GM12878 (cell line): ENCODE measurements at regions not wholly inside any gene's neighbourhood (a gene's known extent, or its start where the extent isn't known, plus 50 kb on each side); places are given as distances from the start of the nearest gene placed in this dataset.
A peak's percentile ranks its signal among the peaks of the same experiment; 100 is the strongest.

Experiments
- ATAC-seq: fragments of 200-7000 bp; cut with Tn5 transposase; 3 replicates; pipeline ENCODE4 v1.9.1; 2020; ENCODE audit warnings: mild to moderate bottlenecking, moderate library complexity
- BruUV-seq: library from RNA; stranded (reverse); fragments of 400-500 nt; replicated peaks from 2 replicates; lab custom pipeline; 2021; lab: Mats Ljungman, UMichigan
- CTCF ChIA-PET: fragments of 300-600 bp; sonication (Branson Sonifier 250); formaldehyde crosslinking; extraction: SDS; loops from one replicate; lab custom pipeline; 2021; ENCODE audit warnings: inconsistent platforms; lab: Yijun Ruan, JAX
- POLR2A ChIA-PET: fragments of 350-600 bp; formaldehyde crosslinking; extraction: SDS; loops from one replicate; lab custom pipeline; 2021; ENCODE audit warnings: inconsistent platforms; lab: Charles Lee
- RAD21 ChIA-PET: fragments of 300-600 bp; sonication (Branson Sonifier 250); formaldehyde crosslinking; loops from one replicate; lab custom pipeline; 2023; ENCODE audit warnings: antibody characterized with exemption; ENCODE audit not compliant: unreplicated experiment; lab: Charles Lee
- SMC1A ChIA-PET: fragments of 300-600 bp; sonication (Branson Sonifier 250); formaldehyde crosslinking; loops from one replicate; lab custom pipeline; 2023; ENCODE audit not compliant: unreplicated experiment, uncharacterized antibody; lab: Charles Lee
- DNase-seq: peaks from one replicate; pipeline ENCODE4 v3.0.0-alpha.2; 2011; ENCODE audit warnings: low read depth, low spot score
- FAIRE-seq: peaks from 3 replicates; lab custom pipeline; 2011; peaks lifted over from hg19 to GRCh38; lab: Jason Lieb, UNC
- H2AFZ ChIP-seq: 2 replicates; pipeline ENCODE4 v1.6.0; 2011; ENCODE audit warnings: low read depth, low read length, control low read depth; ENCODE audit not compliant: control insufficient read depth
- H3K27ac ChIP-seq: 2 replicates; pipeline ENCODE4 v1.5.1; 2011; ENCODE audit warnings: control low read depth; ENCODE audit not compliant: control insufficient read depth, insufficient read depth
- H3K27me3 ChIP-seq, 2 experiments: replicated peaks in 1 of 2; 2 replicates each; pipeline versions ENCODE4 v1.6.0 to v1.6.1; 2011; ENCODE audit warnings: low read length in 1 of 2; ENCODE audit not compliant: control insufficient read depth in 2 of 2, insufficient read depth in 2 of 2
- H3K36me3 ChIP-seq, 2 experiments: 2 replicates each; pipeline ENCODE4 v1.5.1; 2011; ENCODE audit warnings: low read length in 1 of 2; ENCODE audit not compliant: control insufficient read depth in 2 of 2, insufficient read depth in 2 of 2
- H3K4me1 ChIP-seq: 2 replicates; pipeline ENCODE4 v1.6.1; 2011; ENCODE audit warnings: mild to moderate bottlenecking, low read length, moderate library complexity, mixed read lengths; ENCODE audit not compliant: control insufficient read depth, insufficient read depth
- H3K4me2 ChIP-seq: 2 replicates; pipeline ENCODE4 v1.6.0; 2011; ENCODE audit warnings: control low read depth; ENCODE audit not compliant: control insufficient read depth, insufficient read depth
- H3K4me3 ChIP-seq: fragments of 200-600 bp; sonication (generic); 2 replicates; pipeline ENCODE4 v1.5.1; 2016
- H3K79me2 ChIP-seq: 2 replicates; pipeline ENCODE4 v1.6.0; 2011; ENCODE audit warnings: low read length; ENCODE audit not compliant: control insufficient read depth, insufficient read depth
- H3K9ac ChIP-seq: 2 replicates; pipeline ENCODE4 v1.8.0; 2011; ENCODE audit warnings: low read length, control low read depth, mixed read lengths; ENCODE audit not compliant: control insufficient read depth, insufficient read depth
- H3K9me3 ChIP-seq: replicated peaks from 3 replicates; pipeline ENCODE4 v1.5.1; 2011; ENCODE audit warnings: mild to moderate bottlenecking, low read length; ENCODE audit not compliant: control insufficient read depth, insufficient read depth
- H4K20me1 ChIP-seq: 2 replicates; pipeline ENCODE4 v1.6.0; 2011; ENCODE audit not compliant: control insufficient read depth, insufficient read depth
- BHLHE40 ChIP-seq, 2 experiments: fragments of 450-650 bp in 1 of 2; IDR thresholded peaks; 2 replicates each; pipeline ENCODE4 v1.6.1; 2011 to 2017; ENCODE audit warnings: low read depth in 2 of 2, borderline replicate concordance in 1 of 2, improper control_type of control experiment in 1 of 2, low read length in 1 of 2, mild to moderate bottlenecking in 1 of 2
- DPF2 ChIP-seq: fragments of 450-650 bp; IDR thresholded peaks from 2 replicates; pipeline ENCODE4 v1.6.1; 2017; ENCODE audit warnings: mild to moderate bottlenecking
- GATAD2B ChIP-seq: fragments of 450-650 bp; conservative IDR thresholded peaks from 2 replicates; pipeline ENCODE4 v1.6.1; 2017; ENCODE audit warnings: low read depth, mild to moderate bottlenecking, moderate library complexity
- IKZF2 ChIP-seq, 2 experiments: fragments of 450-650 bp; IDR thresholded peaks; 2 replicates each; pipeline ENCODE4 v1.6.1; 2017; ENCODE audit warnings: mild to moderate bottlenecking in 2 of 2, moderate library complexity in 2 of 2
- JUNB ChIP-seq: IDR thresholded peaks from 2 replicates; pipeline ENCODE4 v1.6.1; 2016; ENCODE audit warnings: antibody characterized with exemption, mild to moderate bottlenecking
- MYB ChIP-seq: fragments of 150-350 bp; IDR thresholded peaks from 2 replicates; pipeline ENCODE4 v1.6.1; 2014; ENCODE audit warnings: mild to moderate bottlenecking, low read depth, low read length, borderline replicate concordance
- NFYB ChIP-seq: IDR thresholded peaks from 2 replicates; pipeline ENCODE4 v1.6.1; 2011; ENCODE audit warnings: low read depth, mild to moderate bottlenecking, low read length, improper control_type of control experiment, moderate library complexity; ENCODE audit not compliant: insufficient read depth
- PKNOX1 ChIP-seq: fragments of 450-650 bp; IDR thresholded peaks from 2 replicates; pipeline ENCODE4 v1.6.1; 2016; ENCODE audit warnings: mild to moderate bottlenecking
- POLR2A ChIP-seq: IDR thresholded peaks from 2 replicates; pipeline ENCODE4 v1.6.1; 2011; ENCODE audit warnings: low read depth, mild to moderate bottlenecking, low read length
- RAD21 ChIP-seq: IDR thresholded peaks from 2 replicates; pipeline ENCODE4 v1.6.1; 2011; ENCODE audit warnings: mild to moderate bottlenecking, low read depth, low read length, moderate library complexity; ENCODE audit not compliant: insufficient read depth
- RELB ChIP-seq: fragments of 450-650 bp; IDR thresholded peaks from 2 replicates; pipeline ENCODE4 v1.6.1; 2017; ENCODE audit warnings: low read depth, mild to moderate bottlenecking, moderate library complexity
- ZNF687 ChIP-seq: fragments of 450-650 bp; IDR thresholded peaks from 2 replicates; pipeline ENCODE4 v1.6.1; 2017; ENCODE audit warnings: mild to moderate bottlenecking, moderate library complexity
- WGBS: methylation state at CpG from one replicate; pipeline ENCODE4 v1.1.6; 2016; ENCODE audit warnings: low lambda C conversion rate; ENCODE audit not compliant: insufficient replicate concordance, insufficient coverage; ENCODE audit errors: missing lambda C conversion rate; 5-methylcytosine and 5-hydroxymethylcytosine counted together
- in situ Hi-C: fragments of 300-500 bp; cut with MboI; formaldehyde crosslinking; loops from 9 replicates; pipeline ENCODE4 v1.14.3; 2018; ENCODE audit warnings: mixed read lengths
- intact Hi-C: fragments of 100-400 bp; cut with micrococcal nuclease; formaldehyde crosslinking; loops from one replicate; pipeline ENCODE4 v1.14.2; 2022; ENCODE audit not compliant: unreplicated experiment

- Histone ChIP-seq H2AFZ (peak overlapping the region; percentile 9), H3K4me1 (peaks cover 60% of the 10 kb centered on the region), H3K27ac (peak overlapping the region; percentile 95), H3K9me3 (no peaks in the 10 kb centered on the region), H3K79me2 (no peaks in the 10 kb centered on the region), H3K4me3 (no peak overlapping the region), H4K20me1 (no peaks in the 10 kb centered on the region), H3K9ac (peak overlapping the region; percentile 25), H3K36me3 (no peaks in the 10 kb centered on the region), H3K27me3 (no peaks in the 10 kb centered on the region), H3K4me2 (peak overlapping the region; percentile 54)
- BruUV-seq: no TSS peak
- intact Hi-C loops: loop anchor here (1.0 to 2.0 kb wide), 7 partner anchors 8 to 128 kb away; no protein-coding TSS in a partner anchor
- DNase-seq: no peak
- ChIA-PET POLR2A (interaction anchor here (0.5 to 12.0 kb wide), 18 partner anchors 5 to 370 kb away, joined by 3 to 111 read pairs (median 5); partner anchors contain the start of gene IRF2BP2), CTCF (interaction anchor here (0.6 to 3.3 kb wide), 6 partner anchors 8 to 471 kb away, joined by 3 to 15 read pairs (median 6); no protein-coding TSS in a partner anchor), SMC1A (interaction anchor here (0.8 to 13.6 kb wide), 25 partner anchors 7 to 475 kb away, joined by 3 to 229 read pairs (median 6); no protein-coding TSS in a partner anchor), RAD21 (interaction anchor here (0.6 to 13.6 kb wide), 25 partner anchors 9 to 476 kb away, joined by 3 to 258 read pairs (median 8); partner anchors contain the start of genes ARID4B and IRF2BP2)
- peak; percentile 72 for ATAC-seq
- no peak for FAIRE-seq
- in situ Hi-C loops: loop anchor here (5.0 to 10.0 kb wide), 2 partner anchors 129 to 366 kb away; no protein-coding TSS in a partner anchor
- 58% methylated on average over 12 of the region's 12 CpGs for WGBS
- TF ChIP-seq IKZF2 (IDR thresholded peaks at IDR 0.05) (peak; percentile 55 to 64; a peak in 3 of 4 replicates), BHLHE40 (IDR thresholded peaks at IDR 0.05; ENCODE audit: borderline replicate concordance in 1 of 2, low read depth in 2 of 2, low read length in 1 of 2) (peak; percentile 46 to 48; a peak in 2 of 4 replicates), ZNF687 (peak; percentile 93), JUNB (no peak), PKNOX1 (no peak), DPF2 (0 out of 2 replicates have a peak, but pooled peaks have one; percentile 21), MYB (no peak), GATAD2B (0 out of 2 replicates have a peak, but pooled peaks have one; percentile 18), NFYB (peak; percentile 59; the same call in 1 of the 2 replicates), RELB (no peak), RAD21 (0 out of 2 replicates have a peak, but pooled peaks have one; percentile 4), POLR2A (peak; percentile 31; the same call in 1 of the 2 replicates)
Observed at GRCh38 chr1:234970731-234971476, 157.7 kb downstream of the TOMM20 start.
